ENCODE measurements at regions not wholly inside any gene's neighbourhood (a gene's known extent, or its start where the extent isn't known, plus 50 kb on each side); places are given as distances from the start of the nearest gene placed in this dataset.
"Not testable (repeated sequence)": the region's sequence is repeated elsewhere in the genome, so short reads cannot be mapped to it uniquely, and the experiment has no call there.

DNA sequence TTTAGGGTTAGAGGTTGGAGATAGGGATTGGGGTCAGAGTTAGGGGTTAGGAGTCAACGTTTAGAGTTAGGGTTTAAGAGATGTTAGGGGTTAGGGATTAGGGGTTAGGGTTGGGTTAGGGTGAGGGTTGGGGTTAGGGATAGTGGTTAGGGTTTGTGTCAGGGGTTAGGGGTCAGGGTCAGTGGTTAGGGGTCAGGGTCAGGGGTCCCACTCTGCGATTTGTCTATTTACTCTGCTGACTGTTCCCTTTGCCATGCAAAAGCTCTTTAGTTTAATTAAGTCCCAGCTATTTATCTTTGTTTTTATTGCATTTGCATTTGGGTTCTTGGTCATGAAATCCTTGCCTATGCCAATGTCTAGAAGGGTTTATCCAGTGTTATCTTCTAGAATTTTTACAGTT, 1649.3 kb downstream of the SPATA31A7 start:
- intact Hi-C loops (cut with micrococcal nuclease); H3K4me3 Mint-ChIP-seq; H3K36me3 ChIP-seq (ENCODE audit: control insufficient read depth, insufficient read depth, low read length); H3K4me1 Mint-ChIP-seq; H3K4me1 ChIP-seq (ENCODE audit: control insufficient read depth, insufficient read depth, low read length); H3K36me3 Mint-ChIP-seq; H3K27ac ChIP-seq (ENCODE audit: low read length); H3K27ac Mint-ChIP-seq; ATAC-seq; H3K9me3 ChIP-seq (ENCODE audit: control insufficient read depth, insufficient read depth, low read length); DNase-seq; H3K27me3 ChIP-seq (ENCODE audit: control insufficient read depth, insufficient read depth, low read length); H3K9me3 Mint-ChIP-seq; H3K4me3 ChIP-seq (ENCODE audit: low read length): not testable (repeated sequence)
- WGBS (ENCODE audit: insufficient coverage), result no CpG with 5 or more reads among the region's 2 CpGs
- H3K27me3 Mint-ChIP-seq (ENCODE audit: low read depth in 2 of 2), result peaks cover 21 to 23% of the 10 kb centered on the region in 2 donors

GRCh38 chr9:62843145-62843544, 1653.3 kb downstream of the SPATA31A7 start:
- H3K27me3 ChIP-seq (ENCODE audit: control insufficient read depth, insufficient read depth, low read length); H3K9me3 Mint-ChIP-seq; H3K9me3 ChIP-seq (ENCODE audit: control insufficient read depth, insufficient read depth, low read length); H3K4me1 Mint-ChIP-seq; H3K36me3 ChIP-seq (ENCODE audit: control insufficient read depth, insufficient read depth, low read length); ATAC-seq; intact Hi-C loops (cut with micrococcal nuclease); H3K27ac ChIP-seq (ENCODE audit: low read length); H3K4me3 ChIP-seq (ENCODE audit: low read length); H3K4me1 ChIP-seq (ENCODE audit: control insufficient read depth, insufficient read depth, low read length); H3K27ac Mint-ChIP-seq; H3K36me3 Mint-ChIP-seq; H3K4me3 Mint-ChIP-seq: not testable (repeated sequence)
- peaks cover 19 to 23% of the 10 kb centered on the region in 2 donors for H3K27me3 Mint-ChIP-seq (ENCODE audit: low read depth in 2 of 2)
- WGBS (ENCODE audit: insufficient coverage), result 91% methylated on average over 8 of the region's 9 CpGs
- DNase-seq, result peak in 1 of 2 donors; percentile 1

- H3K4me1 ChIP-seq (ENCODE audit: control insufficient read depth, insufficient read depth, low read length); intact Hi-C loops (cut with micrococcal nuclease); DNase-seq; H3K36me3 ChIP-seq (ENCODE audit: control insufficient read depth, insufficient read depth, low read length); H3K27ac Mint-ChIP-seq; H3K9me3 ChIP-seq (ENCODE audit: control insufficient read depth, insufficient read depth, low read length); H3K9me3 Mint-ChIP-seq; H3K4me3 ChIP-seq (ENCODE audit: low read length); H3K27me3 ChIP-seq (ENCODE audit: control insufficient read depth, insufficient read depth, low read length); H3K4me3 Mint-ChIP-seq; H3K27ac ChIP-seq (ENCODE audit: low read length); H3K36me3 Mint-ChIP-seq; H3K4me1 Mint-ChIP-seq: not testable (repeated sequence)
- 87% methylated on average over 9 of the region's 15 CpGs for WGBS (ENCODE audit: insufficient coverage)
- ATAC-seq, result peak in 1 of 3 donors; percentile 22
- H3K27me3 Mint-ChIP-seq (ENCODE audit: low read depth in 2 of 2), result peaks cover 17 to 23% of the 10 kb centered on the region in 2 donors
Observed at GRCh38 chr9:62843706-62844290, 1654.0 kb downstream of the SPATA31A7 start.

GRCh38 chr9:62844681-62845185, 1654.9 kb downstream of the SPATA31A7 start:
- H3K27me3 ChIP-seq (ENCODE audit: control insufficient read depth, insufficient read depth, low read length); DNase-seq; H3K36me3 Mint-ChIP-seq; H3K4me1 Mint-ChIP-seq; H3K36me3 ChIP-seq (ENCODE audit: control insufficient read depth, insufficient read depth, low read length); H3K4me3 ChIP-seq (ENCODE audit: low read length); H3K4me1 ChIP-seq (ENCODE audit: control insufficient read depth, insufficient read depth, low read length); H3K9me3 ChIP-seq (ENCODE audit: control insufficient read depth, insufficient read depth, low read length); intact Hi-C loops (cut with micrococcal nuclease); H3K4me3 Mint-ChIP-seq; H3K27ac ChIP-seq (ENCODE audit: low read length); H3K9me3 Mint-ChIP-seq; H3K27ac Mint-ChIP-seq: not testable (repeated sequence)
- ATAC-seq, result peak in 1 of 3 donors; percentile 54
- WGBS (ENCODE audit: insufficient coverage), result 68% methylated on average over 17 of the region's 27 CpGs
- peaks cover 17 to 22% of the 10 kb centered on the region in 2 donors for H3K27me3 Mint-ChIP-seq (ENCODE audit: low read depth in 2 of 2)

DNA sequence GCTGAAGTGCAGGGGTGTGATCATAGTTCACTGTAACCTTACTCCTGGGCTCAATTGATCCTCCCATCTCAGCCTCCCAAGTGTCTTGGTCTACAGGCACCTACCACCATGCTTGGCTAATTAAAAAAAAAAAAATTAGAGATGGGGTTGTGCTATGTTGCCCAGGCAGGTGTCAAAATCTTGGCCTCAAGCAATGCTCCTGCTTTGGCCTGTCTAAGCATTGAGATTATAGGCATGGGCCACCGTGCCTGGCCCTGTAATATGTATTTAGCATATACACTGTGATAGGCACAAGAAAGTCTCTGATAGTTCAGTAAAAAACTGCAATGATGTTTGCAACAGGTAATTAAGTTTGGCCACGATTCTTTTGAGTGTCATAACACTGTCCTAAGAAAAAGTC, 1658.4 kb downstream of the SPATA31A7 start:
- H3K36me3 Mint-ChIP-seq; H3K4me1 Mint-ChIP-seq; H3K27ac ChIP-seq (ENCODE audit: low read length); H3K27me3 Mint-ChIP-seq (ENCODE audit: low read depth in 2 of 2); H3K4me3 ChIP-seq (ENCODE audit: low read length); H3K27ac Mint-ChIP-seq; H3K27me3 ChIP-seq (ENCODE audit: control insufficient read depth, insufficient read depth, low read length); ATAC-seq; H3K4me1 ChIP-seq (ENCODE audit: control insufficient read depth, insufficient read depth, low read length); H3K4me3 Mint-ChIP-seq; DNase-seq; intact Hi-C loops (cut with micrococcal nuclease); H3K9me3 ChIP-seq (ENCODE audit: control insufficient read depth, insufficient read depth, low read length); H3K36me3 ChIP-seq (ENCODE audit: control insufficient read depth, insufficient read depth, low read length); H3K9me3 Mint-ChIP-seq: not testable (repeated sequence)
- no CpG with 5 or more reads among the region's 2 CpGs for WGBS (ENCODE audit: insufficient coverage)

- H3K27ac ChIP-seq (ENCODE audit: low read length); DNase-seq; H3K9me3 Mint-ChIP-seq; H3K27me3 ChIP-seq (ENCODE audit: control insufficient read depth, insufficient read depth, low read length); H3K4me1 Mint-ChIP-seq; H3K9me3 ChIP-seq (ENCODE audit: control insufficient read depth, insufficient read depth, low read length); H3K27ac Mint-ChIP-seq; H3K36me3 Mint-ChIP-seq; H3K4me1 ChIP-seq (ENCODE audit: control insufficient read depth, insufficient read depth, low read length); H3K27me3 Mint-ChIP-seq (ENCODE audit: low read depth in 2 of 2); H3K4me3 ChIP-seq (ENCODE audit: low read length); H3K36me3 ChIP-seq (ENCODE audit: control insufficient read depth, insufficient read depth, low read length); intact Hi-C loops (cut with micrococcal nuclease); ATAC-seq; H3K4me3 Mint-ChIP-seq: not testable (repeated sequence)
- 94% methylated on average over 14 of the region's 17 CpGs for WGBS (ENCODE audit: insufficient coverage)
Observed at GRCh38 chr9:62849991-62850390, 1660.2 kb downstream of the SPATA31A7 start.

- H3K27me3 ChIP-seq (ENCODE audit: control insufficient read depth, insufficient read depth, low read length); H3K4me1 Mint-ChIP-seq: not testable (repeated sequence)
Observed at GRCh38 chr9:62857280-62857679, 1667.4 kb downstream of the SPATA31A7 start.

DNA sequence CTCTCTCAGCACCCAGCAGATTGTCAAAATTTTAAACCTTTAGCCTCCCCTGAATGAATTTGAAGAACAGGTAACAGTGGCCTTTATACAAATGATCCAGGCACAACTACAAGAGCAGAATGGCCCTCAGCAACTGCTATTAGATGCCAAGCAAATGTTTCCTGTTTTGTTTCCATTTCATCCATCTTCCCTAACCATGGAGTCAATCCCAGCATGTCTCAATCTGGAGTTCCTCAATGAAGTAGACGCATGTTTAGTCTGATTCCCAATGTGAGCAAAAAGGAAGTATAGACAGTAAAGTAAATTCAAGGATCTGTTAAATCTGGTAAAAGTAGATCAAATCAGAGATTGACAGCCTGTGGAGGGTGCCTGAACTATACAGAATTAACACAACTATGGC, 1668.4 kb downstream of the SPATA31A7 start:
- H3K9me3 Mint-ChIP-seq; ATAC-seq; H3K4me1 Mint-ChIP-seq; DNase-seq; H3K4me3 ChIP-seq (ENCODE audit: low read length); H3K36me3 ChIP-seq (ENCODE audit: control insufficient read depth, insufficient read depth, low read length); intact Hi-C loops (cut with micrococcal nuclease); H3K27ac ChIP-seq (ENCODE audit: low read length); H3K27me3 ChIP-seq (ENCODE audit: control insufficient read depth, insufficient read depth, low read length); H3K36me3 Mint-ChIP-seq; H3K27ac Mint-ChIP-seq; H3K4me1 ChIP-seq (ENCODE audit: control insufficient read depth, insufficient read depth, low read length); H3K9me3 ChIP-seq (ENCODE audit: control insufficient read depth, insufficient read depth, low read length); H3K4me3 Mint-ChIP-seq: not testable (repeated sequence)
- 60% methylated on average over 1 of the region's 1 CpG for WGBS (ENCODE audit: insufficient coverage)
- peaks cover 6 to 38% of the 10 kb centered on the region in 2 donors for H3K27me3 Mint-ChIP-seq (ENCODE audit: low read depth in 2 of 2)

More at GRCh38 chr9:62857280-62857679, 1667.4 kb downstream of the SPATA31A7 start:
- H3K4me3 ChIP-seq (ENCODE audit: low read length); H3K4me3 Mint-ChIP-seq; H3K27ac Mint-ChIP-seq; H3K9me3 ChIP-seq (ENCODE audit: control insufficient read depth, insufficient read depth, low read length); H3K36me3 ChIP-seq (ENCODE audit: control insufficient read depth, insufficient read depth, low read length); H3K36me3 Mint-ChIP-seq; DNase-seq; H3K9me3 Mint-ChIP-seq; H3K27ac ChIP-seq (ENCODE audit: low read length); H3K4me1 ChIP-seq (ENCODE audit: control insufficient read depth, insufficient read depth, low read length); intact Hi-C loops (cut with micrococcal nuclease): not testable (repeated sequence)
- WGBS (ENCODE audit: insufficient coverage), result 88% methylated on average over 5 of the region's 12 CpGs
- peak in 1 of 3 donors; percentile 3 for ATAC-seq
- H3K27me3 Mint-ChIP-seq (ENCODE audit: low read depth in 2 of 2), result peaks cover 8 to 28% of the 10 kb centered on the region in 2 donors
